ENCODE measurements at regions not wholly inside any gene's neighbourhood (a gene's known extent, or its start where the extent isn't known, plus 50 kb on each side); places are given as distances from the start of the nearest gene placed in this dataset.

GRCh38 chr2:35790292-35790691, 565.3 kb upstream of the CRIM1 start:
- Histone ChIP-seq H3K27me3 (ENCODE audit: insufficient read depth, low read length) (no peaks in the 10 kb centered on the region), H3K27ac (ENCODE audit: low read depth, low read length) (no peak overlapping the region), H3K36me3 (ENCODE audit: insufficient read depth, low read length) (no peaks in the 10 kb centered on the region), H3K4me1 (ENCODE audit: control insufficient read depth, insufficient read depth, low read length, unreplicated experiment) (no peaks in the 10 kb centered on the region), H2AFZ (ENCODE audit: low read length, unreplicated experiment) (no peak overlapping the region), H3K4me3 (ENCODE audit: low read depth, low read length) (no peak overlapping the region), H3K79me2 (ENCODE audit: control insufficient read depth, insufficient read depth, low read length, unreplicated experiment) (no peaks in the 10 kb centered on the region)

- H3K27ac ChIP-seq (ENCODE audit: low read depth, low read length): no peak overlapping the region
- no peak overlapping the region for H3K4me3 ChIP-seq (ENCODE audit: low read depth, low read length)
- H3K36me3 ChIP-seq (ENCODE audit: insufficient read depth, low read length): no peaks in the 10 kb centered on the region
- no peaks in the 10 kb centered on the region for H3K4me1 ChIP-seq (ENCODE audit: control insufficient read depth, insufficient read depth, low read length, unreplicated experiment)
- no peaks in the 10 kb centered on the region for H3K79me2 ChIP-seq (ENCODE audit: control insufficient read depth, insufficient read depth, low read length, unreplicated experiment)
- H3K27me3 ChIP-seq (ENCODE audit: insufficient read depth, low read length): no peaks in the 10 kb centered on the region
- H2AFZ ChIP-seq (ENCODE audit: low read length, unreplicated experiment): no peak overlapping the region
Measured at GRCh38 chr2:35788543-35788942, 567.0 kb upstream of the CRIM1 start.

- H3K4me1 ChIP-seq (ENCODE audit: control insufficient read depth, insufficient read depth, low read length, unreplicated experiment): no peaks in the 10 kb centered on the region
- H3K36me3 ChIP-seq (ENCODE audit: insufficient read depth, low read length): no peaks in the 10 kb centered on the region
- H3K27ac ChIP-seq (ENCODE audit: low read depth, low read length): no peak overlapping the region
- H2AFZ ChIP-seq (ENCODE audit: low read length, unreplicated experiment): no peak overlapping the region
- no peak overlapping the region for H3K4me3 ChIP-seq (ENCODE audit: low read depth, low read length)
- no peaks in the 10 kb centered on the region for H3K79me2 ChIP-seq (ENCODE audit: control insufficient read depth, insufficient read depth, low read length, unreplicated experiment)
- H3K27me3 ChIP-seq (ENCODE audit: insufficient read depth, low read length): no peaks in the 10 kb centered on the region
Measured at GRCh38 chr2:35787302-35788031, 568.1 kb upstream of the CRIM1 start.

GRCh38 chr2:35785564-35785963, 570.0 kb upstream of the CRIM1 start:
- Histone ChIP-seq H3K36me3 (ENCODE audit: insufficient read depth, low read length) (no peaks in the 10 kb centered on the region), H3K27me3 (ENCODE audit: insufficient read depth, low read length) (no peaks in the 10 kb centered on the region), H3K4me3 (ENCODE audit: low read depth, low read length) (no peak overlapping the region), H2AFZ (ENCODE audit: low read length, unreplicated experiment) (no peak overlapping the region), H3K27ac (ENCODE audit: low read depth, low read length) (no peak overlapping the region), H3K4me1 (ENCODE audit: control insufficient read depth, insufficient read depth, low read length, unreplicated experiment) (no peaks in the 10 kb centered on the region), H3K79me2 (ENCODE audit: control insufficient read depth, insufficient read depth, low read length, unreplicated experiment) (no peaks in the 10 kb centered on the region)

- Histone ChIP-seq H2AFZ (ENCODE audit: low read length, unreplicated experiment) (no peak overlapping the region), H3K4me1 (ENCODE audit: control insufficient read depth, insufficient read depth, low read length, unreplicated experiment) (no peaks in the 10 kb centered on the region)
Measured at GRCh38 chr2:35784777-35785176, 570.8 kb upstream of the CRIM1 start.

GRCh38 chr2:35783723-35784122, 571.9 kb upstream of the CRIM1 start:
- no peak overlapping the region for H3K27ac ChIP-seq (ENCODE audit: low read depth, low read length)
- no peaks in the 10 kb centered on the region for H3K4me1 ChIP-seq (ENCODE audit: control insufficient read depth, insufficient read depth, low read length, unreplicated experiment)
- H3K27me3 ChIP-seq (ENCODE audit: insufficient read depth, low read length): no peaks in the 10 kb centered on the region
- H3K36me3 ChIP-seq (ENCODE audit: insufficient read depth, low read length): no peaks in the 10 kb centered on the region
- no peak overlapping the region for H2AFZ ChIP-seq (ENCODE audit: low read length, unreplicated experiment)
- H3K4me3 ChIP-seq (ENCODE audit: low read depth, low read length): no peak overlapping the region
- no peaks in the 10 kb centered on the region for H3K79me2 ChIP-seq (ENCODE audit: control insufficient read depth, insufficient read depth, low read length, unreplicated experiment)

More at GRCh38 chr2:35784777-35785176, 570.8 kb upstream of the CRIM1 start:
- H3K27ac ChIP-seq (ENCODE audit: low read depth, low read length): no peak overlapping the region
- no peaks in the 10 kb centered on the region for H3K36me3 ChIP-seq (ENCODE audit: insufficient read depth, low read length)
- no peak overlapping the region for H3K4me3 ChIP-seq (ENCODE audit: low read depth, low read length)
- no peaks in the 10 kb centered on the region for H3K27me3 ChIP-seq (ENCODE audit: insufficient read depth, low read length)
- no peaks in the 10 kb centered on the region for H3K79me2 ChIP-seq (ENCODE audit: control insufficient read depth, insufficient read depth, low read length, unreplicated experiment)

- Histone ChIP-seq H3K27ac (ENCODE audit: low read depth, low read length) (no peak overlapping the region), H2AFZ (ENCODE audit: low read length, unreplicated experiment) (no peak overlapping the region), H3K36me3 (ENCODE audit: insufficient read depth, low read length) (no peaks in the 10 kb centered on the region), H3K27me3 (ENCODE audit: insufficient read depth, low read length) (no peaks in the 10 kb centered on the region), H3K4me3 (ENCODE audit: low read depth, low read length) (no peak overlapping the region), H3K79me2 (ENCODE audit: control insufficient read depth, insufficient read depth, low read length, unreplicated experiment) (no peaks in the 10 kb centered on the region), H3K4me1 (ENCODE audit: control insufficient read depth, insufficient read depth, low read length, unreplicated experiment) (no peaks in the 10 kb centered on the region)
Measured at GRCh38 chr2:35741556-35741955, 614.0 kb upstream of the CRIM1 start.

GRCh38 chr2:35731674-35732073, 623.9 kb upstream of the CRIM1 start:
- H3K79me2 ChIP-seq (ENCODE audit: control insufficient read depth, insufficient read depth, low read length, unreplicated experiment): no peaks in the 10 kb centered on the region

GRCh38 chr2:35714883-35715282, 640.7 kb upstream of the CRIM1 start:
- Histone ChIP-seq H3K27ac (ENCODE audit: low read depth, low read length) (no peak overlapping the region), H3K36me3 (ENCODE audit: insufficient read depth, low read length) (no peaks in the 10 kb centered on the region), H3K4me1 (ENCODE audit: control insufficient read depth, insufficient read depth, low read length, unreplicated experiment) (no peaks in the 10 kb centered on the region), H3K4me3 (ENCODE audit: low read depth, low read length) (no peak overlapping the region), H3K79me2 (ENCODE audit: control insufficient read depth, insufficient read depth, low read length, unreplicated experiment) (no peaks in the 10 kb centered on the region), H3K27me3 (ENCODE audit: insufficient read depth, low read length) (no peaks in the 10 kb centered on the region), H2AFZ (ENCODE audit: low read length, unreplicated experiment) (no peak overlapping the region)

More at GRCh38 chr2:35731674-35732073, 623.9 kb upstream of the CRIM1 start:
- H3K36me3 ChIP-seq (ENCODE audit: insufficient read depth, low read length): no peaks in the 10 kb centered on the region
- no peak overlapping the region for H3K4me3 ChIP-seq (ENCODE audit: low read depth, low read length)
- no peaks in the 10 kb centered on the region for H3K4me1 ChIP-seq (ENCODE audit: control insufficient read depth, insufficient read depth, low read length, unreplicated experiment)
- H3K27ac ChIP-seq (ENCODE audit: low read depth, low read length): no peak overlapping the region
- no peak overlapping the region for H2AFZ ChIP-seq (ENCODE audit: low read length, unreplicated experiment)
- no peaks in the 10 kb centered on the region for H3K27me3 ChIP-seq (ENCODE audit: insufficient read depth, low read length)

- Histone ChIP-seq H2AFZ (ENCODE audit: low read length, unreplicated experiment) (no peak overlapping the region), H3K27me3 (ENCODE audit: insufficient read depth, low read length) (no peaks in the 10 kb centered on the region), H3K4me1 (ENCODE audit: control insufficient read depth, insufficient read depth, low read length, unreplicated experiment) (no peaks in the 10 kb centered on the region), H3K27ac (ENCODE audit: low read depth, low read length) (no peak overlapping the region), H3K36me3 (ENCODE audit: insufficient read depth, low read length) (no peaks in the 10 kb centered on the region), H3K79me2 (ENCODE audit: control insufficient read depth, insufficient read depth, low read length, unreplicated experiment) (no peaks in the 10 kb centered on the region), H3K4me3 (ENCODE audit: low read depth, low read length) (no peak overlapping the region)
Measured at GRCh38 chr2:35708411-35708923, 647.1 kb upstream of the CRIM1 start.

GRCh38 chr2:35688309-35688708, 667.3 kb upstream of the CRIM1 start:
- Histone ChIP-seq H2AFZ (ENCODE audit: low read length, unreplicated experiment) (no peak overlapping the region), H3K27me3 (ENCODE audit: insufficient read depth, low read length) (no peaks in the 10 kb centered on the region), H3K36me3 (ENCODE audit: insufficient read depth, low read length) (no peaks in the 10 kb centered on the region), H3K4me3 (ENCODE audit: low read depth, low read length) (no peak overlapping the region), H3K79me2 (ENCODE audit: control insufficient read depth, insufficient read depth, low read length, unreplicated experiment) (no peaks in the 10 kb centered on the region), H3K4me1 (ENCODE audit: control insufficient read depth, insufficient read depth, low read length, unreplicated experiment) (no peaks in the 10 kb centered on the region), H3K27ac (ENCODE audit: low read depth, low read length) (no peak overlapping the region)
